T-helper 17 cell (primary cell): ENCODE measurements at regions not wholly inside any gene's neighbourhood (a gene's known extent, or its start where the extent isn't known, plus 50 kb on each side); places are given as distances from the start of the nearest gene placed in this dataset.
"Not testable (repeated sequence)": the region's sequence is repeated elsewhere in the genome, so short reads cannot be mapped to it uniquely, and the experiment has no call there.

Experiments used
- ATAC-seq: fragments of 150-1000 bp; cut with Tn5 transposase; 2 replicates; pipeline ENCODE4 v1.10.0; 2021; ENCODE audit warnings: mild to moderate bottlenecking, moderate library complexity
- DNase-seq, 3 donors: peaks; one replicate each; pipeline versions ENCODE4 v3.0.0 to v3.0.0-alpha.2; 2020 to 2021
- H3K9me3 ChIP-seq: one replicate; pipeline ENCODE4 v1.7.0; 2013; ENCODE audit warnings: low read length, mild to moderate bottlenecking; ENCODE audit not compliant: control insufficient read depth, poor library complexity, severe bottlenecking
- H3K27ac Mint-ChIP-seq: one replicate; pipeline ENCODE4 v1.8.0; 2022; ENCODE audit warnings: mild to moderate bottlenecking, moderate library complexity, mixed read lengths
- H3K27me3 Mint-ChIP-seq: one replicate; pipeline ENCODE4 v1.8.0; 2022; ENCODE audit warnings: mixed read lengths
- H3K36me3 Mint-ChIP-seq: one replicate; pipeline ENCODE4 v1.8.0; 2022; ENCODE audit warnings: low read depth, mixed read lengths
- H3K4me1 Mint-ChIP-seq: one replicate; pipeline ENCODE4 v1.8.0; 2022; ENCODE audit warnings: mild to moderate bottlenecking, mixed read lengths
- H3K4me3 Mint-ChIP-seq: one replicate; pipeline ENCODE4 v1.8.0; 2022; ENCODE audit warnings: mild to moderate bottlenecking, moderate library complexity, mixed read lengths

DNA sequence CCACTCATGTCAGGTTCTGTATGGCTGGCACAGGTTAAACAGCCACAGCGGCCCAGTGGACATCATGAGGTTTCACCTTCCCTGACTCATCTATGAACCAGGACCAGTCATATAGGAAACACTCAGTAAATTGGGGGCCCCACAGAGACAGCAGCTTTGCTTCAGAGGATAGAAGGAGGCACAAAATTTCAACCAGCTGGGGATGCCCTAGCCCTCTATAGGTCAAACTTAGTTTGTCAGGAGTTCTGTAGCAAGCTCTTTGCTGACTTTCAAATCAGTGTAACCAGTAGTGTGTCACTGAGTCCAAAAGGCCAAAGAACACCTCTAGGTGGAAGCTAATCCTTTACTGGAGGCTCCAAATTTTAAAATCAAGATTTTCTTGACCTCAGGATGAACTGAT is 4157.8 kb upstream of the TPTE start:
- H3K4me1 Mint-ChIP-seq, H3K27me3 Mint-ChIP-seq, H3K4me3 Mint-ChIP-seq, H3K27ac Mint-ChIP-seq, ATAC-seq, DNase-seq, H3K36me3 Mint-ChIP-seq, H3K9me3 ChIP-seq: not testable (repeated sequence)

DNA sequence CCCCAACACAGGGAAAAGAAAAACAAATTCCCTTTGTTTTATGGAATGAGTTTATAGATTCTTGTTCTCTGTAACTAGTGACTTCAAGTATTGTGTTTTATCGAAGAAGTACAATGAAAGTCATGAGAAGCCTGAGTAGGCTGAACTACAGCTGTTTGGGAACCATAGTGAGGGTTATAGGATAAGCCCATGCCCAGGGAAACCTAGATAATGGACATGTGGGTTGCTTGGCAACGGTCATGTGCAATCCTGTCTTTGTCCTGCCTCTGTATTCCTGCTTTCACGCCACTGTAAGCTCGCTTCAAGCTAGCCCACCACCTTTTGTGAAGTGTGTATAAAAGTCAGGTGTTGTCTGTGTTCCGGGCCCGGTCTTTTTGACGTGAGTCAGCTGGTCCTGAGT is 4152.6 kb upstream of the TPTE start:
- H3K4me3 Mint-ChIP-seq, H3K36me3 Mint-ChIP-seq, H3K27ac Mint-ChIP-seq, H3K9me3 ChIP-seq, ATAC-seq, DNase-seq, H3K4me1 Mint-ChIP-seq, H3K27me3 Mint-ChIP-seq: not testable (repeated sequence)

DNA sequence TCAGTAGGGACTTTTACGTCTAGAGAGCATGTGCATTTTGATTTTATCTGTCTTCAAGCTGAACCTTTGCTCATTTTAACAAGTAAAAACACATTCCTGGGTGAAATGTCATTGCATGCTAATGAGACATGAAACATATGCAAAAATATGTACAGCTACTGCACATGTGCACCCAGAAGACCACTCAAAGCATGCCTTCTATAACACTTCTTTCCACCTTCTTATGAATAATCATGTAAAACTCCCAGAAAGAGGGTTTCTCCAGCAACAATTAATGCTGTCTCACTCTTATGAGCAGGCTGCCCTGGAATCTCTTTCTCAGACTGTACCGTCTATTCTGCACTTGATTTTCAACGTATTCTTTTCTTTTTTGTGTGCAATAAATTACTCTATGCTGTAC is 4148.1 kb upstream of the TPTE start:
- not testable (repeated sequence) for H3K4me1 Mint-ChIP-seq, ATAC-seq, H3K36me3 Mint-ChIP-seq, DNase-seq, H3K27ac Mint-ChIP-seq, H3K27me3 Mint-ChIP-seq, H3K4me3 Mint-ChIP-seq, H3K9me3 ChIP-seq

DNA sequence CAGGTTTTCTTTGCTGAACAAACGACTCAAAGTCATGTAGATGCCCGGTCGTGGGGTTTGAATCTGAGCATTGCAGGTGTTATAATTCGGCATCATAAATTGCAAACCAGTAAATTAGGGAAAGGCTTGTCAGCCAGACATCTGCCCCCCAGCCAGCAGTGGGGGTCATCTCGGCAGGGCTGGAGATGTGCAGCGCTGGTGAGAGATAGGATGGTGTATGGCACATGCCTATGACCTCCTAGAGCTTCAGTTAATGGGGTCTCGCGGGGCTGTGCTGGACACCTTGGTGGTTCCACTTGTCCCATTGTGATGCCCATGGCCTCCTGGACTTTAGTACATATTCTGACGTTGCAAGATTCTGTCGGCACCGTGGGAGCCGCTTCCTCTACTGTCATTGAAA is 4147.2 kb upstream of the TPTE start:
- not testable (repeated sequence) for H3K4me3 Mint-ChIP-seq, H3K36me3 Mint-ChIP-seq, H3K9me3 ChIP-seq, ATAC-seq, H3K4me1 Mint-ChIP-seq, H3K27me3 Mint-ChIP-seq
- peak in 2 of 3 donors; percentile 8 to 14 for DNase-seq
- H3K27ac Mint-ChIP-seq, result peak overlapping the region; percentile 47

DNA sequence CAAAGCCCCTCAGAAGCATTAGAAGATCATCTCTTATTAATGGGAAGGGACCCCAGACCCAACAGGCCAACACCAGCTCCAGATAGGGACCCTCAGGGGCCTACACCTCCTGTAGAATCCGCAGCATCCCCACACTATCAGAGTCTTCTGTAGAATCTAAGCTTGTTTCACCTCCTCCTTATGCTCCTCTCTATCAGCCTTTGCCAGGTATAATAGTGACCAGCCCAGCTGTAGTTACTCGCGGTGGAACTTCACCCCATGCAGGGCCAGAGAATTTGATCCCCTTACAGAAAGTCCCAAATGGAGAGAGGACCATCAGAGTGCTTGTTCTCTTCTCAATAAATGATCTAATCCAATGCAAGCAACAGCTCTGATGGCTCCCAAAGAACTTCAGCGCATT is 4146.5 kb upstream of the TPTE start:
- not testable (repeated sequence) for H3K4me3 Mint-ChIP-seq, H3K4me1 Mint-ChIP-seq, H3K27ac Mint-ChIP-seq, DNase-seq, H3K36me3 Mint-ChIP-seq, H3K27me3 Mint-ChIP-seq, H3K9me3 ChIP-seq, ATAC-seq

DNA sequence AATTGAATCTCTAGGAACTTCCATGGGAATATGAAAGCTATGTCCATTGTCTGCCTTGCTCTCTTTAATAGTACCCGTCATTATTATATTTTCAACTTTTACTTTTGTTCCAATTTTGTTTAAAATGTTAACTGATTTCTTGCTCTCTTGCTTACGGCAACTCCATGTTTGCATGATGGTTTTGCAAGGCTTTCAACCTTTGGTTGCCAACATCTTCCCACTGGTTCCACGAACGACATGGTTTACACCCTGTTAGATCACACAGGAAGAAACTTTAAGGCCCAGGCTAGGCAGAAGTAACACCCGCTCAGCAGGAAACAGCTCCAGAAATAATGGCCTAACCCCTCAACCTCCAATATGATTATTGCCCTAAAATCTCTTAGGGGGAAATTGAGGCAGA is 4145.6 kb upstream of the TPTE start:
- not testable (repeated sequence) for DNase-seq, H3K4me3 Mint-ChIP-seq, H3K4me1 Mint-ChIP-seq, H3K27ac Mint-ChIP-seq, H3K9me3 ChIP-seq, H3K36me3 Mint-ChIP-seq, ATAC-seq, H3K27me3 Mint-ChIP-seq

DNA sequence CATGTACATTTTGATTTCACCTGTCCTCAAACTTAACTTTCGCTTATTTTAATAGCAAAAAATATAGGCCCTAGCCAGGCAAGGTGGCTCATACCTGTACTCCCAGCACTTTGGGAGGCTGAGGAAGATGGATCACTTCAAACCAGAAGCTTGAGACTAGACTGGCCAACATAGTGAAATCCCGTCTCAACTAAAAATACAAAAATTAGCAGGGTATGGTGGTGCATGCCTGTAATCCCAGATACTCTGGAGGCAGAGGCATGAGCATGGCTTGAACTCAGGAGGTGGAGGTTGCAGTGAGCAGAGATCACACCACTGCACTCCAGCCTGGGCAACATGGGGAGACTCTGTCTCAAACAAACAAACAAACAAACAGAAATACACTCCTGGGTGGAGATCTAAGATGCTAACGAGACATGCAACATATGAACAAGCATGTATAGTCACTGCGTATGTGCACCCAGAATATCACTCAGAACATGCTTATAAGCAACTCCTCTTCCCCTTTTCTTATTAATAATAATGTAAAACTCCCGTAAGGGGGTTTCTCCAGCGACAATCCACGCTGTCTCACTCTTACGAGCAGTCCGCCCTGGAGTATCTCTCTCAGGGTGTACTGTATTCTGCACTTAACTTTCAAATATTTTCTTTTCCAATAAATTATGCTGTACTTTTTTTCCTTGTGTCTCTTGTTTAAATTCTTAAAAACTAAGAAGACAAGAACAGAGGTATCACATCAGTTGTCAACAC is 4144.9 kb upstream of the TPTE start:
- ATAC-seq, H3K9me3 ChIP-seq, H3K27me3 Mint-ChIP-seq, H3K4me3 Mint-ChIP-seq, DNase-seq, H3K36me3 Mint-ChIP-seq, H3K27ac Mint-ChIP-seq, H3K4me1 Mint-ChIP-seq: not testable (repeated sequence)
